ENCODE measurements at regions not wholly inside any gene's neighbourhood (a gene's known extent, or its start where the extent isn't known, plus 50 kb on each side); places are given as distances from the start of the nearest gene placed in this dataset.

DNA sequence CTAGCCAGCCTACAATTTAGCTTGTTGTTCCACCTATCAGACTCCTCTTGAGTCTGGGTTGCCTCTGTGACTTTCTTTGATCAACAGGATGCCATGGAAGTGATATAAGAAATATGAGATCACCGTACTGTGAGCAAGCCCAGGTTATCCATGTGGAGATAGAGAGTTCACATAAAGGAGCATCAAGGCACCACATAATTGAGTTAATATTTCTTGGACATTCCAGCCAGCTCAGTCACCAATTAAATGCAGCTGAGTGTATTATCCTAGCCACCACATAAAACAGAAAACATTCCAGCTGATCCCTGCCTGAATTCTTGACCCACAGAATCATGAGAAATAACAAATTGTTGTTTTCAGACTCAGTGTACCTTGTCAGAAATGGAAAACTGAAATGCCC lies 253.6 kb downstream of the PPP1R2C start:
- no peak for DNase-seq

DNA sequence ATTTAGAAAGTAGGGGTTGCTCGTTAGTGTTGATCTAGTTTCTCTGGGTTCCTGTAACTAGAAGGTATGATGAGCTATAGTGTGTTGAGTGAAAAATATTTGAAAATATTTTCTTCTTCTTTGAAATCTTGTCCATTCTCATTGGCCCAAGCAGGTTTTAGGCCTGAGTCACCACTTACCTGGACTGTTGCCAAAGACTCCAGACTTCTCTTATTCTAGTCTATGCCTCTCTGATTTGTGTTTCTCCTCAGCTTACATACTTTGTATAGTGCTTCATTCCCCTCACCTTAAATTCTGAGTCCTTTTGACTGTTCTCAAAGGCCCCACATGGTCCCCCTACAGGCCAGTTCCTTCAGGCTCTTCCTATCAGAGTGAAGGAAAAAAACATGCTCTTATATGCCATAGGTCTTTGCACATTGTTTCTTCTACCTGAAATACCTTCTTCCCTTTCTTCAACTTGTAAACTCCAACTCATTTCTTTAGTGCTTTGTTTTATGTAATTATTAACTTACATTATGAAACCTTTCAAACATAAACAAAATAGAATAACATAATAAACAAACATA lies 258.2 kb downstream of the PPP1R2C start:
- DNase-seq = no peak

DNA sequence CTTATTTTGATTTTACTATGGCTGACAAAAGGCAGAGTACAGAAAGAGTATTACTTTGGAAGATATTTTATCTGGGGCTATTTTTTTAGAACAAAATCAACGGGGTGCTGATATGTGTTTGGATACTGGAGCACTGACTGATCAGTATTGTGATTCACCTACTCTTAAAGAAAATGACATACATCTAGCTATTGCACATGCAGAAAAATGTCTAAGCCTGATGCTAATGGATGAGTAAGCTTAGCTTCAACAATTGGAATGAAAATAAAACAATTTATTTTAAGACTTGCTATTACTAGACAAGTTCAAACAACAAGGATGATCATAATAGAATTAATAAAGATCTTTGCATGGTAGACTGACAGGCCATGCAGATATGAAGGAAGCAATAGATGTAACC lies 262.0 kb downstream of the PPP1R2C start:
- DNase-seq = no peak

- peak in 3 of 51 donors; percentile 0 to 4 (median 4) for DNase-seq
These were observed 272.9 kb downstream of the PPP1R2C start for GRCh38 chrX:42505016-42505415.

DNA sequence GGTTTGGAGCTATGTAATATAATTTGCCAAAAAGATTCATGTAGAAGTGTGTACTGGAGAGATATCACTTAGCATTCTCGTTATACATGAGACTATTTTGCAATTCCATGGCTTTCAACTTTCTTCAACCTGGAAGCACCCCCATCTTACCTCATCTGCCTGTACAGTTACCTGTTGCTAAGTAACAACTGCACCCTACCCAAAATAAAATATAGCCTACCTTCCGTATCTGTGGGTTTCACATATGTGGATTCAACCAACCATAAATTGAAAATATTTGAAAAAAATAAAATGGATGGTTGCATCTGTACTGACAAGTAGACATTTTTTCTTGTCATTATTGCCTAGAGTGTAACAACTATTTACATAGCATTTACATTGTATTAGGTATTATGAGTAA lies 278.3 kb downstream of the PPP1R2C start:
- no peak for DNase-seq

- no peak for DNase-seq
These were observed 280.6 kb downstream of the PPP1R2C start for GRCh38 chrX:42497356-42497755.

- DNase-seq = no peak
These were observed 281.7 kb downstream of the PPP1R2C start for GRCh38 chrX:42496239-42496638.

GRCh38 chrX:42495139-42495538 lies 282.8 kb downstream of the PPP1R2C start:
- DNase-seq = no peak

DNA sequence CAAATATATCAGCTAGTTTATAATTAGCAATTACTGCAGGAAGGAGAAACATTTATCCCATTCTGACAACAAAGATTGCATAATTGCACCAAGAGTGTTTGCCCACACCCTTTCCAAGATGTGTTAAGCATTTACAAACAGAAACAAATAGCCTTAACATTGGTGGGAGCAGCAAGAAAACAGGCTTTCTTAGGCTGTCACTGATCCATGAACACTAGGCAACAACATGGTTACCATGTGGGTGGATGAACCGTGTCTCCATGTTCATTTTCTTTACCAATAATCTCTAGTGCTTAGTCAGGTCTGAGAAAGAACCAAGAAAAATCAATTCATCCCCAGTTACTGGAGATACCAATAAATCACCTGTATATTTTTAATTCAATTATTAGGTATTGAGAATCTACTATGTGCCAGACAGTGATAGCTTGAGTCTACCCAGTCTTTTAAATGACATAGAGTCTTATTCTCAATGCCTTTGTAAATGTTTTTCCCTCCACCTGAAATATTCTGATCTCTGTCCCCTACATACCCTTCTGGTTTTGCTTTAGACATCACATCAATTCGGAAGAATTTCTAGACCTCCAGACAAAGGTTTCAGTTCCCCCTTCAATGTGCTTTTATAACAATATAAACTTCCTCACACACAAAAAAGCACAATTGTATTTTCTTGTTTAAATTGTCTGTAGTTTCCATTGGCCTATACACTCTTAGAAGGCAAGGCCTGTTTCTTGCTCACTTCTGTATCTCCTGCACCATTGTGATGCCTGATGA lies 286.6 kb downstream of the PPP1R2C start:
- no peak for DNase-seq

DNA sequence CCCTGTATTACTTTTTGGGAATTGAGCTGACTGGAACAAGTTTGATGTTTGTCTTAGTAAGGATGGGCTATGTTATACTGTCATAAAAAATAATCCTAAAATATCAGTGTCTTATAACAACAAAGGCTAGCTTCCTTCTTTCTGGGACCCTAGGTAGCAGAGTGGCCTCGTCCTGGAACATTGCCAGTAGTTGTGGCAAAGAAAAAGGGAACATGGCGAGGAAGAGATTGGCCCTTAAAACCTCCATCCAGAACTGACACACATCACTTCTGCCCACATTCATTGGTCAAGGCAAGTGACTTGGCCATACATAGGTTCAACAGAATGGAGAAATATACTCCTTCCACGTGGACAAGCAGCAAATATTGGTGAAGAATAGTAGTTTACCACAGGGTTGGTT lies 287.9 kb downstream of the PPP1R2C start:
- no peak for DNase-seq

DNA sequence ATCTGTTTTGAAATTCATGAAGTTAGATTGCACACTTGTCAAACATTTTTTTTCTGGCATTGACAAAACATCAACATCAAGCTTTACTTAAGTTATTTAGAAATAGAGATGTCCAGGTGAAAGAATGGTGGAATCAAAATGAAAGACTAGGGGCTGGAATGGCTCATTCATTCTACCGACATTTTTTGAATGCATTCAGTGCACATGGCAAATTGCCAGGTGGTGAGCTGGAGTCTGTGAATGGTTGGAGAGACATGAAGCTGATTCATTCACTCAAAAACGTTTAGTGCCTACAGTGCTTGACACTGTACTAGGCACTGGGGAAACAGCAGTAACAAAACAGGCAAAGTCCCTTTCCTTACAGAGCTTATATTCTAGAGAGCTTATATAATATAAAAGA lies 292.4 kb downstream of the PPP1R2C start:
- DNase-seq = no peak

DNA sequence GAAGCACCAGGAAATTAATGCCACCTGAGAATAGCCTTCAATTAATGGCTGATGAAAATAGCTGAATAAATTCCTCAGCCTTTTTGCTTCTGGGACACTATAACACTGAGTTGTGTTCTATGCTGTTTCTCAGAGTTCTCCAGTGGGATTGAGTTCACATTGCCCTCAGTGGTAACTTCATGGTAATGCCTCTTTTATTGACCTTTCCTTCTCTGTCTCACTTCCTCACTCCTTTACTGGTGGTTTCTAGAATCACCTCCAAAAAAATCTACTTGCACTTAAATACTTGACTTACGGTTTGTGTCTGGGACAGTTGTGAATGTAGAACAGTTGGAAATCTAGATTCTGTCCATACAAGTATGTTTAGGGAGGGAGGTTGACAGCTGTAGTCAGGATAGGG lies 293.7 kb downstream of the PPP1R2C start:
- DNase-seq = no peak

DNA sequence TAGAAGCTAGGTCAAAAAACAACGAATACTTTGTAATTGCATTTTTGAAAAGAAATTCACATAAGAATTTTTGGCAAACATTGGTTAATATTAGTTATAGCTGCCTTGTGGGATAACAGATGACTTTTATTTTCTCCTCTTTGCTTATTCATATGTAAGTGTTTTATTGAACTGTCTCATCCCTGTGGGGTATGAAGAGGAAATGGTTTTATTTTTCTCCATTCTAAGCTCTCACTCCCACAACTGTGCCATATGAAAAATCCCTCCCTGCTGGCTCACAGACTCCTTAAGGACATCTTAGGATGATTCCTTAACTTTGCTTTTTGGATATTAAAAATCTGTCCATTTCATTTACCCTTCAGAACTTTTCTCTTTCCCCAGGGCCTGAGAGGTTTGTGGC lies 300.6 kb downstream of the PPP1R2C start:
- DNase-seq = no peak

GRCh38 chrX:42472727-42473126 lies 305.2 kb downstream of the PPP1R2C start:
- no peak for DNase-seq

GRCh38 chrX:42466332-42467046 lies 311.5 kb downstream of the PPP1R2C start:
- DNase-seq = no peak

DNA sequence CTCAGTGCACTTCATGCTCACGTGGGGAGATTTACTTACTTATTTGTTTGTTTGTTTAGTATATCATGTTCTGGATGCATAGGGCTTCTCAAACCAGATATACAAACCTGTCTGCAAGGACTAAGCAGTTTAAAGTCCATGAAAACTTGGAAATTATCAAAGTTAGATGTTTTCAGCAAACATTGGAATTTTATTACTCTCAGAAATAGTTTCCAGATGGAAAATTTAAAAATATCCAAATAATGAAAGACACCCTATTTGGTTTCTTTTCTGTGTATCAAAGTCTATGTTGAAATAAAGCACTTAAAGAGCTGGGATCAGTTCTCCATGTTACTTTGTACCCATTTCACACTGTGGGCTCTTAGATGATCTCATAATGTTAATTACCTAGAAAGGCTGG lies 312.1 kb downstream of the PPP1R2C start:
- DNase-seq = no peak

DNA sequence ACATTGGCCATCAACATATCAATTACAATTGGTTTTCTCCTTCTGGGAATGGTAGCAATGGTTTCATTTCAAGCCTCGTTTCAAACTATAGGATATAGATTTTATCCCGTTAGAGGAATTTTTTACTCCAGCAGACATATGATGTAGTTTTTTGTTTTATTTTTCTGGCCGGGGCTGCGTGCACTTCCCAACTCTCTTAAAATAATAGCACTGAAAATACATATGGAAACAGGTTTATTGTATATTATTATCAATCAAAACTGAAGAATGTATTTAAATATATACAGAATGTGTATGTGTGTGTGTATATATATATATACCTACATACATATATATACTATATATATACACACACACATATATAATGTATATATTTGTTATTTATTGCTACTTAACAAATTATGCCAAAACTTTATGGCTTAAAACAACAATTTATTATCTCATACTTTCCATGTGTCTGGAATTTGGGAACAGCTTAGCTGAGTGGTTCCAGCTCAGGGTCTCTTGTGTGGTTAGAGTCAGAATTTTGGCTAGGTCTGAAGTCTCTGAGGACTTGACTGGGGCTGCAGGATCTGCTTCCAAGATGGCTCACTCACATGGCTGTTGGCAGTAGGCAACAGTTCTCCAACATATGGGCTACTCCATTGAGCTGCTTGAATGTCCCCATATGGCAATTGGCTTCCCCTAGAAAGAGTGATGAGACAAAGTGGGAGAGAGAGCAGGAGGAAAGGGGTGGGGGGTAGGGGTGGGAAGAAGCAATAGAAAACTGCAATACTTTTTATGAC lies 314.1 kb downstream of the PPP1R2C start:
- DNase-seq = no peak

DNA sequence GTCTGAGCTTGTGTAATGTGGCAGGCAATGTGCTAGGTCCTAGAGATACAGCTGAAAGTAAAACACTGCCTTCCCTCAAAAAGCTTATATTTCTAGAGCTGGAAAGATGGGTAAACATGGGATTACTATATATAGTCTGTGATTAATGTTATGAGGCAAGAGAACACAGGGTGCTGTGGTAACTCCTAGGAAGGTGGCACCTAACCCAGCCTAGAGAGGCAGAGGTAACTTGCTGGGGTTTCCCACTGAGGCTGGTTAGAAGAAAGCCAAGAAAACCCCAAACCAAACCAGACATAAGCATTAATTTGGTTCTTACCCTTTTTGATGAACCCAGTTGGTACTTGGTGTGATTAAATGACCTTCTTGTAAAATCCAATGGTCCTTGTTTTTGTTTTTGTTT lies 315.0 kb downstream of the PPP1R2C start:
- DNase-seq = no peak

GRCh38 chrX:42460706-42461105 lies 317.3 kb downstream of the PPP1R2C start:
- no peak for DNase-seq

GRCh38 chrX:42459735-42460134 lies 318.2 kb downstream of the PPP1R2C start:
- DNase-seq = no peak

GRCh38 chrX:42456176-42456700 lies 321.7 kb downstream of the PPP1R2C start:
- no peak for DNase-seq

DNA sequence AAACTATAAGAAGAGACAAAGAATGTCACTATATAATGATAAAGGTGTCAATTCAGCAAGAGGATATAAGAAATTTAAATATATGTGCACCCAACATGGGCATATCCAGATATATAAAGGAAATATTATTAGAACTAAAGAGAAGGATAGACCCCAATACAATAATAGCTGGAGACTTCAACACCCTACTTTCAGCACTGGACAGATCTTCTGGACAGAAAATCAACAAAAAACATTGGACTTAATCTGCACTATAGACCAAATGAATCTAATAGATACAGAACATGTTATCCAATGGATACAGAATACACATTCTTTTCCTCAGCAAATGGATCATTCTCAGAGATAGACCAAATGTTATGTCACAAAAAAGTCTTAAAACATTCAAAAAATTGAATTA lies 327.7 kb downstream of the PPP1R2C start:
- DNase-seq = no peak

Data from hypothalamus (tissue), 51 donors.